Keratinocyte (primary cell): ENCODE measurements at regions not wholly inside any gene's neighbourhood (a gene's known extent, or its start where the extent isn't known, plus 50 kb on each side); places are given as distances from the start of the nearest gene placed in this dataset.

Experiments used
- DNase-seq: peaks from one replicate; pipeline ENCODE4 v3.0.0-alpha.2; 2011; ENCODE audit warnings: low read depth, missing footprints, low spot score
- FAIRE-seq: peaks from 2 replicates; lab custom pipeline; 2011; peaks lifted over from hg19 to GRCh38; lab: Jason Lieb, UNC
- H2AFZ ChIP-seq: 2 replicates; pipeline ENCODE4 v1.6.0; 2012; ENCODE audit warnings: low read length, control low read depth, inconsistent platforms; ENCODE audit not compliant: control insufficient read depth
- H3K27ac ChIP-seq: 2 replicates; pipeline ENCODE4 v1.5.1; 2011; ENCODE audit warnings: low read length; ENCODE audit not compliant: control insufficient read depth, insufficient read depth
- H3K27me3 ChIP-seq: 3 replicates; pipeline ENCODE4 v1.6.0; 2011; ENCODE audit warnings: low read length; ENCODE audit not compliant: control insufficient read depth, insufficient read depth; ENCODE audit errors: extremely low read depth
- H3K36me3 ChIP-seq, 2 experiments: 2 replicates in 1 of 2; 3 replicates in 1 of 2; pipeline ENCODE4 v1.5.1; 2011; ENCODE audit warnings: low read length in 2 of 2, mild to moderate bottlenecking in 1 of 2; ENCODE audit not compliant: control insufficient read depth in 2 of 2, insufficient read depth in 2 of 2; ENCODE audit errors: extremely low read depth in 1 of 2
- H3K4me1 ChIP-seq: 3 replicates; pipeline ENCODE4 v1.5.1; 2011; ENCODE audit warnings: low read length; ENCODE audit not compliant: control insufficient read depth, insufficient read depth; ENCODE audit errors: extremely low read depth
- H3K4me2 ChIP-seq: 3 replicates; pipeline ENCODE4 v1.6.0; 2011; ENCODE audit warnings: low read depth, low read length; ENCODE audit not compliant: control insufficient read depth, insufficient read depth; ENCODE audit errors: extremely low read depth
- H3K4me3 ChIP-seq, 3 experiments: fragments of 200-600 bp in 1 of 3; sonication (generic) in 1 of 3; 2 replicates in 2 of 3; 3 replicates in 1 of 3; pipeline ENCODE4 v1.5.1; 2011 to 2016; ENCODE audit warnings: low read length in 3 of 3, mild to moderate bottlenecking in 3 of 3, control low read depth in 2 of 3, inconsistent platforms in 1 of 3, low read depth in 1 of 3, mixed read lengths in 1 of 3, mixed run types in 1 of 3, moderate library complexity in 1 of 3; ENCODE audit not compliant: control insufficient read depth in 2 of 3, insufficient read depth in 2 of 3; ENCODE audit errors: extremely low read depth in 1 of 3
- H3K79me2 ChIP-seq: 2 replicates; pipeline ENCODE4 v1.6.0; 2012; ENCODE audit warnings: low read length; ENCODE audit not compliant: control insufficient read depth, insufficient read depth
- H3K9ac ChIP-seq: 3 replicates; pipeline ENCODE4 v1.6.0; 2011; ENCODE audit warnings: low read length; ENCODE audit not compliant: control insufficient read depth, insufficient read depth; ENCODE audit errors: extremely low read depth
- H3K9me1 ChIP-seq: 3 replicates; pipeline ENCODE4 v1.6.0; 2011; ENCODE audit warnings: low read length; ENCODE audit not compliant: control insufficient read depth, insufficient read depth; ENCODE audit errors: extremely low read depth
- H3K9me3 ChIP-seq: 2 replicates; pipeline ENCODE4 v1.5.1; 2012; ENCODE audit warnings: low read depth, low read length; ENCODE audit not compliant: control insufficient read depth
- H4K20me1 ChIP-seq: 3 replicates; pipeline ENCODE4 v1.6.0; 2011; ENCODE audit warnings: low read length; ENCODE audit not compliant: control insufficient read depth, insufficient read depth; ENCODE audit errors: extremely low read depth
- CTCF ChIP-seq, 3 experiments: IDR thresholded peaks in 1 of 3; conservative IDR thresholded peaks in 1 of 3; optimal IDR thresholded peaks in 1 of 3; 2 replicates in 2 of 3; 3 replicates in 1 of 3; pipeline versions ENCODE3 to v1.5.1; 2011; ENCODE audit warnings: low read length in 3 of 3, mild to moderate bottlenecking in 3 of 3, moderate library complexity in 2 of 3, control low read depth in 1 of 3, inconsistent platforms in 1 of 3; ENCODE audit not compliant: insufficient read depth in 2 of 3; ENCODE audit errors: extremely low read depth in 1 of 3
- EZH2 ChIP-seq: IDR thresholded peaks from one replicate; pipeline ENCODE4 v1.6.1; 2012; ENCODE audit warnings: inconsistent platforms, mild to moderate bottlenecking, low read length, moderate library complexity
- dilution Hi-C: fragments of 300-500 bp; cut with MboI; formaldehyde crosslinking; loops from one replicate; pipeline ENCODE4 v1.7.0; 2020; ENCODE audit warnings: low sequenced_read_pairs; ENCODE audit not compliant: extremely low pct_ligation_motif_present

DNA sequence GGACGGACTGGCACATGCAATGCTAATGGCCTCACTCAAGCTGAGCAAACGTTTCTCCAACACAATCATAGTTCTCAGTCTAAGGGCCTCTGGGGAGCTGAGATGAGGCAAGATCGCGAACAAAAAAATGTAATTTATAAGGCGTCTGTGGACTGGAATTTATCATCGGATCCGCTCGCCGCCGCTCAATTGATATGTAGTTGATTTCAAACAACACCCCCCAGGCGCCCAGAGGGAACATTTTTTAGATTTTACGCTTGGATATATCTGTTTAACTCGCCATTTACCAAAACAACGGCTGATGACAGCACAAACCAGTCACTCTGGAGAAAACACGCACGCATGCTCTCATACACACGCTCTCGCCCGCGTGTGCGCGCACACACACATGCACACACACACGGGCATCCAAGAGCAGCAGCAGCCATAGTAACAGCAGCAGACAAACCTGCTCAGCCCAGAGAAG, 335.8 kb downstream of the SMAD2 start:
- Histone ChIP-seq H3K27me3 (peaks cover 7% of the 10 kb centered on the region), H3K27ac (no peak overlapping the region), H2AFZ (no peak overlapping the region), H3K9me3 (no peaks in the 10 kb centered on the region), H3K4me2 (no peak overlapping the region), H3K4me3 (no peak overlapping the region), H3K36me3 (no peaks in the 10 kb centered on the region), H3K79me2 (no peaks in the 10 kb centered on the region), H3K9me1 (no peaks in the 10 kb centered on the region), H4K20me1 (no peaks in the 10 kb centered on the region), H3K4me1 (no peaks in the 10 kb centered on the region), H3K9ac (no peak overlapping the region)
- FAIRE-seq (no peak), DNase-seq (no peak)
- TF ChIP-seq CTCF (optimal IDR thresholded peaks at IDR 0.05 in 1 of 3, IDR thresholded peaks at IDR 0.05 in 1 of 3, conservative IDR thresholded peaks at IDR 0.05 in 1 of 3; ENCODE audit: extremely low read depth in 1 of 3, insufficient read depth in 2 of 3, low read length in 3 of 3), result no peak
- no peak for TF ChIP-seq EZH2
- dilution Hi-C loops, result no loop called here

- FAIRE-seq, result no peak
- H3K27ac ChIP-seq, result no peak overlapping the region
- peaks cover 7% of the 10 kb centered on the region for H3K27me3 ChIP-seq
- TF ChIP-seq CTCF (optimal IDR thresholded peaks at IDR 0.05 in 1 of 3, IDR thresholded peaks at IDR 0.05 in 1 of 3, conservative IDR thresholded peaks at IDR 0.05 in 1 of 3; ENCODE audit: extremely low read depth in 1 of 3, insufficient read depth in 2 of 3, low read length in 3 of 3) (no peak), EZH2 (no peak)
- H3K36me3 ChIP-seq, result no peaks in the 10 kb centered on the region
- no peaks in the 10 kb centered on the region for H3K9me3 ChIP-seq
- H3K9ac ChIP-seq, result no peak overlapping the region
- H3K4me3 ChIP-seq, result no peak overlapping the region
- dilution Hi-C loops, result no loop called here
- DNase-seq, result no peak
- no peak overlapping the region for H3K4me2 ChIP-seq
- no peak overlapping the region for H2AFZ ChIP-seq
- H4K20me1 ChIP-seq, result no peaks in the 10 kb centered on the region
- no peaks in the 10 kb centered on the region for H3K4me1 ChIP-seq
- H3K79me2 ChIP-seq, result no peaks in the 10 kb centered on the region
- H3K9me1 ChIP-seq, result no peaks in the 10 kb centered on the region
Observed at GRCh38 chr18:47593744-47594472, 336.6 kb downstream of the SMAD2 start.
